Subcutaneous abdominal adipose tissue (tissue), 5 donors: ENCODE measurements at regions not wholly inside any gene's neighbourhood (a gene's known extent, or its start where the extent isn't known, plus 50 kb on each side); places are given as distances from the start of the nearest gene placed in this dataset.

Source experiments
- H3K27ac ChIP-seq: one replicate; pipeline ENCODE4 v1.7.0; 2013; ENCODE audit warnings: low read depth, mild to moderate bottlenecking, inconsistent platforms, low read length, moderate library complexity
- H3K27me3 ChIP-seq, 5 donors: one replicate each; pipeline ENCODE4 v1.7.0; 2013; ENCODE audit warnings: low read length in 5 of 5, inconsistent platforms in 1 of 5; ENCODE audit not compliant: control insufficient read depth in 5 of 5, insufficient read depth in 4 of 5
- H3K36me3 ChIP-seq, 5 donors: one replicate each; pipeline ENCODE4 v1.7.0; 2013; ENCODE audit warnings: low read length in 5 of 5; ENCODE audit not compliant: control insufficient read depth in 5 of 5, insufficient read depth in 5 of 5
- H3K4me1 ChIP-seq, 5 donors: one replicate each; pipeline ENCODE4 v1.7.0; 2013; ENCODE audit warnings: low read length in 5 of 5, mild to moderate bottlenecking in 3 of 5, moderate library complexity in 1 of 5; ENCODE audit not compliant: control insufficient read depth in 5 of 5, insufficient read depth in 5 of 5
- H3K4me3 ChIP-seq, 5 donors: one replicate each; pipeline ENCODE4 v1.7.0; 2013; ENCODE audit warnings: low read length in 5 of 5, low read depth in 1 of 5
- H3K9ac ChIP-seq, 5 donors: one replicate each; pipeline ENCODE4 v1.7.0; 2013; ENCODE audit warnings: low read length in 5 of 5, mild to moderate bottlenecking in 4 of 5, moderate library complexity in 3 of 5
- H3K9me3 ChIP-seq, 5 donors: one replicate each; pipeline ENCODE4 v1.7.0; 2013; ENCODE audit warnings: low read length in 5 of 5; ENCODE audit not compliant: control insufficient read depth in 5 of 5
- donor health status: healthy.
- donor health status: healthy.
- donor health status: healthy.
- donor health status: healthy.
- donor health status: healthy.

DNA sequence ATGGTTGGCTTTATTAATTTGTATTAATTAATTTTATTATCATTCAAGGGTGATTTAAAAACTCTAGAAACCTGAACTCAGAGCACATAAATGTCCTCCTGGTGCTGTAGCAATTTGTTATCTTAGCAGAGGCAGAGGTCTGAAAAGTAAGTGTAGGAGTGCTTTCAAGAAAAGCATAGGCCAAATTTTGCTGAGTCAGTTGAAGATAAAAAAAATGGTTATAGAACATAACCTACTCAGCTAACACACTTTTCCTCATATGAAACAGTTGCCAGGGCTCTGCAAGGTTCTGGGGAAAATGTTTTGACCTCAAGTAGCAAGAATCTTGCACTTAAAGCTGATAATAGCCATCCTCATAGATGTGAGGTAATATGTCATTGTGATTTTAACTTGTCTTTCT lies 53.5 kb upstream of the CHODL start:
- Histone ChIP-seq H3K36me3 (no peaks in the 10 kb centered on the region), H3K27ac (no peak overlapping the region), H3K9ac (no peak overlapping the region), H3K9me3 (no peaks in the 10 kb centered on the region), H3K4me1 (no peaks in the 10 kb centered on the region), H3K4me3 (no peak overlapping the region), H3K27me3 (no peaks in the 10 kb centered on the region)

DNA sequence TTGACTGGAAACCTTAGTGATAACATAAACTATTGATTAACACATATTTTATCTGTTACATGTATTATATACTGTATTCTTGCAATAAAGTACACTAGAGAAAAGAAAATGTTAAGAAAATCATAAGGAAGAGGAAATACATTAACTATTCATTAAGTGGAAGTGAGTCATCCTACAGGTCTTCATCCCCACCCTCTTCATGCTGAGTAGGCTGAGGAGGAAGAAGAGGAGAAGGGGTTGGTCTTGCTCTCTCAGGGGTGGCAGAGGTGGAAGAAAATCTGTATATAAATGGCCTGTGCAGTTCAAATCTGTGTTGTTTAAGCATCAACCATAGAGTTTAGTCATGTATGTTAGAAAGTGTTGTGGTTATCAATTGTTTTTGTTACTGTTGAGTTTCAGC lies 66.1 kb upstream of the CHODL start:
- no peaks in the 10 kb centered on the region for H3K9me3 ChIP-seq
- no peak overlapping the region for H3K27ac ChIP-seq
- no peaks in the 10 kb centered on the region for H3K27me3 ChIP-seq
- H3K4me1 ChIP-seq, result no peaks in the 10 kb centered on the region
- H3K36me3 ChIP-seq, result no peaks in the 10 kb centered on the region
- no peak overlapping the region for H3K9ac ChIP-seq
- H3K4me3 ChIP-seq, result no peak overlapping the region

DNA sequence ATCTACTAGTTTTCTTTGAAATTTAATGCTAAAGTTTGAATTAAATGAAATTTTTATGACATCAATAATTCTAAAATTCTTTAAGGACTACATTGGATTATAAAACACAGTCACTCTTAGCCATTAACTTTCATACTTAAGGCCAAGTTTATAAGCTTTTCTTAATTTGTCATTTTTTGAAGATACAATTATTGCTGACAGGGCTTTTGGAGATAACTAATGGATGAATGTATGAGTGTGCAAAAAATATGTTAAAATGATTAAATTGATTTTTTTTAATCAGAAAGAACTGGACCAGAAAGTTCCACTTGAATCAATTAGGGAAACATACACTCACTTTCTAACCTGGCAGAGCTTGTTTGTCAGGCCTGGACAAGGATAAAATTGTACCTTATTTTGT lies 70.3 kb upstream of the CHODL start:
- Histone ChIP-seq H3K9me3 (no peaks in the 10 kb centered on the region), H3K27me3 (no peaks in the 10 kb centered on the region), H3K36me3 (no peaks in the 10 kb centered on the region), H3K27ac (no peak overlapping the region), H3K9ac (no peak overlapping the region), H3K4me3 (no peak overlapping the region), H3K4me1 (no peaks in the 10 kb centered on the region)

DNA sequence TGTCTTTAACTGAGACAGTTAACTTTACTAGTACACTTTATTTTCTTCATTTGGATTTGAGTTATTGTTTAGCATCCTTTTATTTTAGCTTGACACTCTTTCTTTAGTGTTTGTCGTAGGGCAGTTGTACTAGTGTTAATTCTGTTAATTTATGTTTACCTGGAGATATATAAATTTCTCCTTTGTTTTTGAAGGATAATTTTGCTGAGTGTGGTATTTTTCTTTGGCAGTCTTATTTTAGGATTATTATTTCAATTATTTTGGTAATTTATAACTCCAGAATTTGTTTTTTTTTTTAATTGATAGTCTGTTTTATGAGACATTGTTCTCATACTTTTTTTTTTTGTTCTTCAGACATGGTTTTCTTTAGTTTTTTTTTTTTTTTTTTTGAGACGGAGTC lies 73.8 kb upstream of the CHODL start:
- Histone ChIP-seq H3K9me3 (no peaks in the 10 kb centered on the region), H3K4me3 (no peak overlapping the region), H3K27ac (no peak overlapping the region), H3K9ac (no peak overlapping the region), H3K4me1 (no peaks in the 10 kb centered on the region), H3K36me3 (no peaks in the 10 kb centered on the region), H3K27me3 (no peaks in the 10 kb centered on the region)

DNA sequence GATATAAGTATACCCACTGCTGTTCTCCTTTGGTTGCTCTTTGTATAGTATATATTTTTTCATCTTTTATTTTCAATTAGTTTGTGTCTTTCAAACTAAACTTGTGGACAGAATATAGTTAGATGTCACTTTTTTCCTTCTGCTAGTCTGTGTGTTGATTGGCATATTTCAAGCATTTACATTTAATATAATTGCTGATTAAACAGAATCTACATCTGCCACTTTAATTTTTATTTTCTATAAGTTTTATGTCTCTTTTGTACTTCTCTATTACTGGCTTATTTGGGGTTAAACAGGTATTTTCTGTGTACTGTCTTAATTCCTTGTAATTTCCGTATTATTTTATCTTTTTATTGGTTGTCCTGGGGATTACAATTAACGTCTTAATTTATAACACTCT lies 74.4 kb upstream of the CHODL start:
- H3K9ac ChIP-seq, result no peak overlapping the region
- no peaks in the 10 kb centered on the region for H3K36me3 ChIP-seq
- H3K4me1 ChIP-seq, result no peaks in the 10 kb centered on the region
- no peak overlapping the region for H3K27ac ChIP-seq
- no peaks in the 10 kb centered on the region for H3K9me3 ChIP-seq
- H3K4me3 ChIP-seq, result no peak overlapping the region
- H3K27me3 ChIP-seq, result no peaks in the 10 kb centered on the region

DNA sequence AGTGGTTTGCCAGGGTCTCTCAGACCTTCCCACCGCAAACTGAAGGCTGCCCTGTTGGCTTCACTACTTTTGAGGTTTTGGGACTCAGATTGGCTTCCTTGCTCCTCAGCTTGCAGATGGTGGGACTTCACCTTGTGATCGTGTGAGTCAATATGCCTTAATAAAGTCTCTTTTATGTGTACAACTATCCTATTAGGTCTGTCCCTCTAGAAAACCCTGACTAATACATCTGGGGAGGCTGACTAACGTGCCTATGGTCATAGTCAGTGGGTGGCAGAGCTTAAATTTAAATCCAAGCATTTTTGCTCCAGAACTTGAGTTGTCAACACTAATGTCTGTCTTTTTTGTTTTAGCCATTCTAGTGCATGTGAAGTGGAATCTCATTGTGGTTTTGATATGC lies 76.5 kb upstream of the CHODL start:
- H3K36me3 ChIP-seq, result no peaks in the 10 kb centered on the region
- no peaks in the 10 kb centered on the region for H3K27me3 ChIP-seq
- H3K27ac ChIP-seq, result no peak overlapping the region
- no peak overlapping the region for H3K4me3 ChIP-seq
- H3K9me3 ChIP-seq, result no peaks in the 10 kb centered on the region
- H3K4me1 ChIP-seq, result no peaks in the 10 kb centered on the region
- no peak overlapping the region for H3K9ac ChIP-seq

DNA sequence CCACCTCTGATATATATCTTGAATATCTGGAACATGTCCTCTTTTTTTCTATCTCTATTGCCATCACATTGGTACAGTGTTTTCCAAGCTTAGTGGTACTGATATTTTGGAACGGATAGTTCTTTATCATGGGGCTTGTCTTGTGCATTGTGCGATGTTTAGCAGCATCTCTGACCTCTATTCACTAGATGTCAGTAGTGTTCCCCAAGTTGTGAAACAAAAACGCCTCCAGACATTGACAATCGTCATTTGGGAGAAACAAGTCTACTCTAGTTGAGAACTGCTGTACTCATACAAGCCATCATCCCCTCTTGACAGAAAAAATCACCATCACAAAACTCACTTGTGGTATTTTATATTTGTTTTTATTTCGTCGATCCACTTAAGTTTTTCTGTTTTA lies 79.7 kb upstream of the CHODL start:
- Histone ChIP-seq H3K27ac (no peak overlapping the region), H3K36me3 (no peaks in the 10 kb centered on the region), H3K9me3 (no peaks in the 10 kb centered on the region), H3K27me3 (no peaks in the 10 kb centered on the region), H3K4me1 (no peaks in the 10 kb centered on the region), H3K4me3 (no peak overlapping the region), H3K9ac (no peak overlapping the region)

DNA sequence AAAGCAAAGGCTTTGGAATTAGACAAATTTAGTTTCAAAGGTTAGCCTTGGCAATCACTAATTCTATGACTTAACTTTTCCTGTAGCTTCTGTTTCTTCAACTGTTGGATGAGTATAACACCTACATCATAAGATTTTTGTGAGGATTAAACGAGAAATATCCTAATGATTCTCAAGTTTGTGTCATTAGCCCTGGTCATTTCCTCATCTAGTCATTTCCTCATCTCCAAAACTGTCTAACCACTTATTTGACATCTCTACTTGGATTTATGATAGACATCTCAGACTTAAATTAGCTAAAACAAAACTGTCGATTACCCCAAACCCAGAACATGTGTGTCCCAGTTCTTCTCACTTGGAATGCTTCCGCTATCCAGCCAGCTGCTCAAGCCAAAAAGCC lies 80.2 kb upstream of the CHODL start:
- Histone ChIP-seq H3K36me3 (no peaks in the 10 kb centered on the region), H3K27ac (no peak overlapping the region), H3K4me3 (no peak overlapping the region), H3K9ac (no peak overlapping the region), H3K27me3 (no peaks in the 10 kb centered on the region), H3K4me1 (no peaks in the 10 kb centered on the region), H3K9me3 (no peaks in the 10 kb centered on the region)

DNA sequence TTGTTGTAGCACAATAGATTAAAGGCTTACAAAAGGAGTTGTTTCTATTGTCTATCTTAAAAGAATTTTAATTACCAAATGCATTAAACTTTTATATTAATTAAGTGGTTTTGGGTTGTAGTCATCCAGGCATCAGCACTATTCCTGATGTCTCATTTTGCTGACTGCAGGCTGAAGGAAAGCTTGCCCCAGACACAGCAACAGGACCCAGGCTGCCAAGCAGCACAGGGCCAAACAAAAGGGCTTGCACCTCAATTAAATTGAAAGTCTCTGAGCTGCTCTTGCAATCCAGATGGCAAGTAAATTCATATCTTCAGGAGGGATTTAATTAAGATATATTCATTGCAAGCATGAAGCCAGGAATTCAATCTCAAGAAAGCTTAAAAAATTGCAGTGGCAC lies 80.7 kb upstream of the CHODL start:
- no peaks in the 10 kb centered on the region for H3K9me3 ChIP-seq

DNA sequence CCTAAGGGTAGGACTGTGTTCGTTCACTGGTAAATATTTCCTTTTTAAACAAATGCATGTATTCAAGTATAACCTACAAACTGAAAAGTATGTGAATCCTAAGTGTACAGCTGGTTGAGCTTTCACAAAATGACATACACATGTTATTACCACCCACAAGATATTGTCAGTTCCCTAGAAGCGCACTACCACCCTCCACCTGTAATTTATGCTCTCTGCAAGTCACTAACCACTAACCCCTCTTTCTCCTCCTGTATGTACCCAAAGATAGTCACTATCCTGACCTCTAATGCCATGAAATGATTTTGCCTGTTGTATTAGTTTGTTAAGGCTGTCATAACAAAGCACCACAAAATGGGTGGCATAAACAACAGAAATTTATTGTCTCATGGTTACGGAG lies 82.8 kb upstream of the CHODL start:
- no peaks in the 10 kb centered on the region for H3K9me3 ChIP-seq
- no peak overlapping the region for H3K9ac ChIP-seq
- H3K36me3 ChIP-seq, result no peaks in the 10 kb centered on the region
- no peak overlapping the region for H3K4me3 ChIP-seq
- no peaks in the 10 kb centered on the region for H3K4me1 ChIP-seq
- no peak overlapping the region for H3K27ac ChIP-seq
- H3K27me3 ChIP-seq, result no peaks in the 10 kb centered on the region

More for the DNA sequence above, 80.7 kb upstream of the CHODL start:
- H3K9ac ChIP-seq, result no peak overlapping the region
- H3K36me3 ChIP-seq, result no peaks in the 10 kb centered on the region
- no peak overlapping the region for H3K4me3 ChIP-seq
- H3K27ac ChIP-seq, result no peak overlapping the region
- H3K27me3 ChIP-seq, result no peaks in the 10 kb centered on the region
- H3K4me1 ChIP-seq, result no peaks in the 10 kb centered on the region

DNA sequence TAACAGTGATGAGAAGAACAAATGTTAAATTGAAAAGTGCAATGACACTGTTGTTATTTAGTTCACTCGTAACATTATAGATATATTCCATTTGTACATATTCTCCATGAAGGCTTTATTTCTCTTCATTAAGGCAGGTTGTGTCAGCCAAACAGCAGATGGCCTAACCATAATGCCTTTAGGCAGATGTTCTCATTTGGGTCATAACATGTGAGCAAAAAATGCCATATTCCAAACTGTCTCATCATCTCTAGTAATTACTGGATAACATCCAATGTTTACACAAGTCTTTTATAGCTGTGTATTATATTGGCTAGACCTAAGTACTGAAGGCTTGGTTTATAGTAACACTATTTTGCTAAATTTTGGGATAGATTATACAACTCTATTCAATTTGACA lies 87.2 kb upstream of the CHODL start:
- Histone ChIP-seq H3K36me3 (no peaks in the 10 kb centered on the region), H3K9me3 (peaks cover 0 to 3% (median 0%) of the 10 kb centered on the region in 5 donors), H3K4me3 (no peak overlapping the region), H3K27ac (no peak overlapping the region), H3K4me1 (no peaks in the 10 kb centered on the region), H3K9ac (no peak overlapping the region), H3K27me3 (no peaks in the 10 kb centered on the region)
